ENCODE measurements at regions not wholly inside any gene's neighbourhood (a gene's known extent, or its start where the extent isn't known, plus 50 kb on each side); places are given as distances from the start of the nearest gene placed in this dataset.
"Not testable (repeated sequence)": the region's sequence is repeated elsewhere in the genome, so short reads cannot be mapped to it uniquely, and the experiment has no call there.

GRCh38 chr7:69436946-69437345, 161.3 kb upstream of the AUTS2 start:
- no peaks in the 10 kb centered on the region for H3K4me1 Mint-ChIP-seq
- no peak for DNase-seq
- peaks cover 17% of the 10 kb centered on the region for H3K27me3 Mint-ChIP-seq
- H3K27ac Mint-ChIP-seq: no peak overlapping the region
- no peak overlapping the region for H3K4me3 Mint-ChIP-seq
- no peak for ATAC-seq
- H3K9me3 Mint-ChIP-seq: peaks cover 18 to 37% of the 10 kb centered on the region in 2 donors

- ATAC-seq (no peak), DNase-seq (no peak)
- peaks cover 12% of the 10 kb centered on the region for H3K27me3 Mint-ChIP-seq
- peak overlapping the region in 1 of 2 donors; percentile 63 for H3K27ac Mint-ChIP-seq
- peaks cover 18 to 43% of the 10 kb centered on the region in 2 donors for H3K9me3 Mint-ChIP-seq
- H3K4me1 Mint-ChIP-seq: no peaks in the 10 kb centered on the region
- no peak overlapping the region for H3K4me3 Mint-ChIP-seq
These were observed 159.5 kb upstream of the AUTS2 start for GRCh38 chr7:69438584-69439412.

- peaks cover 3% of the 10 kb centered on the region for H3K27me3 Mint-ChIP-seq
These were observed 158.5 kb upstream of the AUTS2 start for GRCh38 chr7:69439636-69440325.

DNA sequence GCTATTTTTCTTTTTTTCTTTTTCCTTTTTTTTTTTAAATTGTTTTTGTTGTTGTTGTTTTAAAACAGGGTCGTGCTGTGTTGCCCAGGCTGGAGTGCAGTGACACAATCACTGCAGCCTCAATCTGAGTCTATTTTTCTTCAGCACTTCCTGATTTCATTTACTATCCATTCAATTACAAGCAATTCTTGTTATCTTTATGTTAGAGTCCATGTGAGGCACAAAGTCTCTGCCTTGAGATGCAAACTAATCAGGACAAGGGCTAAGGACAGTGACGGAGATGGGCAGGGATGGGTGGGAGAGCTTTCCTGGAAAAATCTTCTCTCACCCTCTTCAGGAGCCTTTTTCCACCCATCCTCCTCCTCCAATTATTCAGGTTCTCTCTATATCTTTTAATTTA, 157.3 kb upstream of the AUTS2 start:
- no peaks in the 10 kb centered on the region for H3K4me1 Mint-ChIP-seq
- peaks cover 7 to 47% of the 10 kb centered on the region in 2 donors for H3K9me3 Mint-ChIP-seq
- DNase-seq (no peak), ATAC-seq (no peak)
- no peak overlapping the region for H3K4me3 Mint-ChIP-seq
- H3K27me3 Mint-ChIP-seq: no peaks in the 10 kb centered on the region
- H3K27ac Mint-ChIP-seq: no peak overlapping the region

More at GRCh38 chr7:69439636-69440325, 158.5 kb upstream of the AUTS2 start:
- Mint-ChIP-seq H3K4me1 (no peaks in the 10 kb centered on the region), H3K4me3 (no peak overlapping the region), H3K9me3 (peaks cover 8 to 41% of the 10 kb centered on the region in 2 donors), H3K27ac (no peak overlapping the region)
- no peak for ATAC-seq
- DNase-seq: no peak

DNA sequence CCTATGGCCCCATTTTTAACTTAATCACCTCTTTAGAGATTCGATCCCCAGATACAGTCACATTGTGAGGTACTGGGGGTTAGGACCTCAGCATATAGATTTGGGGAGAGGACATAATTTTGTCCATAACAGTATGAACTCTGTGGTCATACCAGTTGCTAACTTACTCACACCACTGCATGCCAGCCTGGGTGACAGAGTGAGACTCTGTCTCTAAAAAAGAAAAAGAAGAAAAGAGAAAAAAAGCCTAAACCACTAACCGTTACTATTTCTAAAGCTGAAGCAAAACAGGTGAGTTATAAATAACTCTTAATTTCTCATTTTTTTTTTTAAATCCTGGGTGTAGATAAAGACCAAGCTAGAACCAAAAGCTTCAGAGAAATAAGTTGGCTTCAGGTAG, 155.1 kb upstream of the AUTS2 start:
- ATAC-seq (no peak), DNase-seq (no peak)
- H3K9me3 Mint-ChIP-seq: peaks cover 7 to 47% of the 10 kb centered on the region in 2 donors
- no peaks in the 10 kb centered on the region for H3K4me1 Mint-ChIP-seq
- H3K27me3 Mint-ChIP-seq: no peaks in the 10 kb centered on the region
- no peak overlapping the region for H3K27ac Mint-ChIP-seq
- H3K4me3 Mint-ChIP-seq: no peak overlapping the region

- H3K27ac Mint-ChIP-seq: peak overlapping the region in 1 of 2 donors; percentile 77
- no peak overlapping the region for H3K4me3 Mint-ChIP-seq
- no peaks in the 10 kb centered on the region for H3K4me1 Mint-ChIP-seq
- H3K9me3 Mint-ChIP-seq: peaks cover 0 to 31% of the 10 kb centered on the region in 2 donors
- no peak for ATAC-seq
- DNase-seq: no peak
- no peaks in the 10 kb centered on the region for H3K27me3 Mint-ChIP-seq
These were observed 152.7 kb upstream of the AUTS2 start for GRCh38 chr7:69445541-69445940.

- not testable (repeated sequence) for DNase-seq, H3K27ac Mint-ChIP-seq, H3K4me1 Mint-ChIP-seq, H3K27me3 Mint-ChIP-seq, H3K4me3 Mint-ChIP-seq, ATAC-seq
- peaks cover 0 to 31% of the 10 kb centered on the region in 2 donors for H3K9me3 Mint-ChIP-seq
These were observed 152.1 kb upstream of the AUTS2 start for GRCh38 chr7:69446213-69446612.

GRCh38 chr7:69448071-69448470, 150.2 kb upstream of the AUTS2 start:
- Mint-ChIP-seq H3K27ac (no peak overlapping the region), H3K4me1 (no peaks in the 10 kb centered on the region), H3K9me3 (peaks cover 0 to 13% of the 10 kb centered on the region in 2 donors)

DNA sequence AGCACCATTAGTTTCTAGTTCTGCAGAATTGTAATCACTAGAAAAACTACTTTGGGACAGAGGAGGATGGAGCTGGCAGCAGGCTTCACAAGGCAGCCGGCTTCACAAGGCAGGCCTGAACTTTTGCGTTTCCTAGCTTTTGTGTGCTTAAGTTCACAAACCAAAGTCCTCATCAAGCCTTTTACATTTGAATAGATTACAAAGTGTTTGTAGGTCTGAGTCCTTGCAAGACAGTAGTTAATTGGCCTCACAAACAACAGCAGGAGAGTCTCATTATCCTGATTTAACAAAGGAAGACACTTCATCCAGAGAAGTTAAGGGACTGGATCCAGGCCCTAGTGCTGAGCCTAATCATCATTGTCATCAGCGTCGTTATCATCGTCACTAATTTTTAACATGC, 147.8 kb upstream of the AUTS2 start:
- Mint-ChIP-seq H3K27ac (no peak overlapping the region), H3K4me3 (no peak overlapping the region), H3K9me3 (peaks cover 0 to 4% of the 10 kb centered on the region in 2 donors), H3K4me1 (no peaks in the 10 kb centered on the region), H3K27me3 (no peaks in the 10 kb centered on the region)
- no peak for ATAC-seq
- no peak for DNase-seq

More at GRCh38 chr7:69448071-69448470, 150.2 kb upstream of the AUTS2 start:
- Mint-ChIP-seq H3K4me3 (no peak overlapping the region), H3K27me3 (no peaks in the 10 kb centered on the region)
- ATAC-seq (no peak), DNase-seq (no peak)

GRCh38 chr7:69451715-69452114, 146.6 kb upstream of the AUTS2 start:
- Mint-ChIP-seq H3K4me1 (no peaks in the 10 kb centered on the region), H3K4me3 (no peak overlapping the region), H3K27ac (no peak overlapping the region), H3K9me3 (no peaks in the 10 kb centered on the region), H3K27me3 (peaks cover 8% of the 10 kb centered on the region)
- DNase-seq (no peak), ATAC-seq (no peak)

DNA sequence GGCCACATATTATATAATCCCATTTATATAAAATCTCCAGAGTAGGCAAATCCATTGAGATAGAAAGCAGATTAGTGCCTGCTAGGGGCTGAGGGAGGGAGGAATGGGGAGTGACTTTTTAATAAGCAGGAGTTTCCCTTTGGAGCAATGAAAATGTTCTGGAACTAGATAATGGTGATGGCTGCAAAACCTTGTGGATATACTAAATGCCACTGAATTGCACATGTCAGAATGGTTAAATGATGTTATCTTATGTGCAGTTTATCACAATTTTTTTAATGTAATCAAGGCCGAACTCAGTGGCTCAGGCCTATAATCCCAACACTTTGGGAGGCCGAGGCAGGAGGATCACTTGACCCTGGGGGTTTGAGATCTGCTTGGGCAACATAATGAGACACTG, 145.5 kb upstream of the AUTS2 start:
- Mint-ChIP-seq H3K9me3 (no peaks in the 10 kb centered on the region), H3K4me3 (no peak overlapping the region), H3K27me3 (peaks cover 8% of the 10 kb centered on the region), H3K27ac (no peak overlapping the region), H3K4me1 (no peaks in the 10 kb centered on the region)
- ATAC-seq (no peak), DNase-seq (no peak)

DNA sequence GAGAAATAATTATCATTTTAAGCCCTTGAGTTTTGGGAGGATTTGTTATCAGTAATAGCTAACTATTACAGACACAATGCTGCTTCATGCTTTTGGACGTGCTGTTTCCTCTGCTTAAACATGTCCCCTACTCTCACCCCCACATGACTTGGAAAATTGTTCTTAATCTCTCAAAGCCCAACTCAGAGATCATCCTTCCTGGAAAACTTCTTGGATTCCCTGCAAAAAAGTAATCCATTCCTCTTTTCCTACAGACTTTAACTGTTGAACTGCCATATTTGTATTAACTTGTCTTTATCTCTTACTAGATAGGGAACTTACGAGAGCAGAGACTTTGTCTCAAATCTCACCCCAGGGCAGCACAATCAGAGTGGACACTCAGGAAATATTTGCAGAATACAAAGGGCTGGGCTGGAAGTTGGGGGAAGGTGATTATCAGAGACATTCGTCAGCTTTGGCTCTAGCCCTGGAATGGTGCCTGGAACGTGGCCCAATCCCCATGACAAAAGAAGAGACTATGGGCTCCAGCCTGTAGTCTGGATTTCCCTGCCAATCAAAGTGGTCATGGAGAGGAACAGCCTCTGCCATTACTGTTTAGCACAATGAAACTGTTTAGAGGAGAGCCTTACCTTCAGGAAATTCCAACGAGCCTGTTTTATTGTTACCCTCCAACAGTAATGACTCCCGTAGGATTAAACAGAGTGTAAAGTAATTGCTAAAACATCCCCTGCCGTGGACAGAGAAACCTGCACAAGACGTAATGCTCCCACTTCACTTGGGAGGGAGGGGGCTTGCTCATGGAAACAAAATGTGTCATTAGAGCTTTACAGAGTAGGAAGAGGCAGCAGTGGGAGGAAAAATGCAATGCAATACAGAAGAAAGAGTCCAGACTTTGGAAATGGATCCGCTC, 140.4 kb upstream of the AUTS2 start:
- H3K9me3 Mint-ChIP-seq: no peaks in the 10 kb centered on the region
- ATAC-seq: no peak
- H3K27me3 Mint-ChIP-seq: peaks cover 8% of the 10 kb centered on the region
- H3K27ac Mint-ChIP-seq: no peak overlapping the region
- DNase-seq: no peak
- no peaks in the 10 kb centered on the region for H3K4me1 Mint-ChIP-seq
- no peak overlapping the region for H3K4me3 Mint-ChIP-seq

GRCh38 chr7:69464035-69464434, 134.2 kb upstream of the AUTS2 start:
- H3K4me3 Mint-ChIP-seq: no peak overlapping the region
- H3K9me3 Mint-ChIP-seq: peaks cover 3 to 4% of the 10 kb centered on the region in 2 donors
- no peaks in the 10 kb centered on the region for H3K4me1 Mint-ChIP-seq
- ATAC-seq (no peak), DNase-seq (no peak)
- H3K27ac Mint-ChIP-seq: no peak overlapping the region
- H3K27me3 Mint-ChIP-seq: no peaks in the 10 kb centered on the region

DNA sequence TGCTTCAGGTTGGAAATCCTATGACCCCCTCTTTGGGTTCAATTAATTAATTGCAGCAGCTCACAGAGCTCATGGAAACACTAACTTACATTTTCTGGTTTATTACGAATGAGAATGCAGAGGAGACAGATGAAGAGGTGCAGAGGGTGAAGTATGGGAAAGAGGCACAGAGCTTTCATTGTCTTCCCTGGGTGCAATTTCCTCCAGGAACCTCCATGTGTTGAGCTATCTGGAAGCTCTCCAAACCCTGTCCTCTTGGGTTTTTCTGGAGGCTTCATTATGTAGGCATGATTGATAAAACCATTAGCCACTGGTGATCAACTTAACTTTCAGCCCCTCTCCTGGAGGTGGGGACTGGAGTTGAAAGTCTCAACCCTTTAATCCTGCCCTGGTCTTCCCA, 133.0 kb upstream of the AUTS2 start:
- H3K4me1 Mint-ChIP-seq: no peaks in the 10 kb centered on the region
- H3K27ac Mint-ChIP-seq: no peak overlapping the region
- ATAC-seq (no peak), DNase-seq (no peak)
- H3K9me3 Mint-ChIP-seq: peaks cover 5 to 15% of the 10 kb centered on the region in 2 donors
- H3K4me3 Mint-ChIP-seq: no peak overlapping the region
- no peaks in the 10 kb centered on the region for H3K27me3 Mint-ChIP-seq

DNA sequence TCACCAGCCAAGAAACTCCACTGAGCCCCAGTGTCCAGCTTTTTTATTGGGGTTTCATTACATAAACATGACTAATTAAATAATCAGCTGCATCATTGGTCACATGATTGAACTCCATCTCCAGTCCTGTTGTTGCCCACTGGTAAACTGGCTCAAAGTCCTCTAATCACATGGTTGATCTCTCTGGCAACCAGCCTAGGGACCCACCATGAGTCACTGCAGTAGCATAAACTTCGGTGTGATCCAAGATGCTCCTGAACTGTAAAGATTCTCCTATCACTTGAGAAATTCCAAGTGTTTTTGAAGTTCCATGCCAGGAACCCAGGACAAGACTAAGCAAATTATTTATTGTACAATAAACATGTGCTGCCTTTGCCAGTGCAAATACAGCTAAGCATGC, 130.4 kb upstream of the AUTS2 start:
- no peak for DNase-seq
- ATAC-seq: no peak
- Mint-ChIP-seq H3K9me3 (peaks cover 5 to 22% of the 10 kb centered on the region in 2 donors), H3K27ac (no peak overlapping the region), H3K4me1 (no peaks in the 10 kb centered on the region), H3K4me3 (no peak overlapping the region), H3K27me3 (no peaks in the 10 kb centered on the region)

Data from stimulated activated naive CD8-positive, alpha-beta T cell treated with anti-CD3 and anti-CD28 coated beads, Interleukin-15, amount 100 ng/mL, for 72 hours (primary cell).